GM13976 (cell line): ENCODE measurements at regions not wholly inside any gene's neighbourhood (a gene's known extent, or its start where the extent isn't known, plus 50 kb on each side); places are given as distances from the start of the nearest gene placed in this dataset.

Experiments
- DNase-seq: peaks from one replicate; pipeline ENCODE4 v3.0.0; 2012; ENCODE audit warnings: low spot score
- in situ Hi-C: fragments of 300-500 bp; cut with MboI; formaldehyde crosslinking; loops from one replicate; pipeline ENCODE4 v1.12.0; 2022; ENCODE audit warnings: low sequenced_read_pairs, mixed read lengths, inconsistent platforms; ENCODE audit not compliant: unreplicated experiment
- TF ChIP-seq, protein P1 (sequence below): IDR thresholded peaks from 2 replicates; pipeline ENCODE4 v1.5.1; 2012; ENCODE audit warnings: borderline replicate concordance, mild to moderate bottlenecking; ENCODE audit not compliant: insufficient read depth; ENCODE audit errors: extremely low read depth, missing control alignments, control extremely low read depth

DNA sequence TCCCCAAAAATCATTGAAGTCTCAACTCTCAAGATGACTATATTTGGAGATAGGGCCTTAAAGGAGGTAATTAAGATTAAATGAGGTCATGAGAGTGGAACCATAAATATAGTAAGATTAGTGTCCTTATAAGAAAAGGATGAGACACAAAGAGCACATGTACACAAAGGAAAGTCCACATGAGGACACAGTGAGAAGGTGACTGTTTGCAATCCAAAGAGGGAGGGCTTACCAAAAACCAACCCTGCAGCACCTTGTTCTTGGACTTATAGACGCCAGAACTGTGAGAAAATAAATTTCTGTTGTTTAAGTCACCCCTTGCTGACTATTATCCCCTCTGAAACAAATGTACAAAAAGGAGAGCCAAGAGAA is 150.4 kb upstream of the SMLR1 start:
- TF ChIP-seq, protein P1, sequence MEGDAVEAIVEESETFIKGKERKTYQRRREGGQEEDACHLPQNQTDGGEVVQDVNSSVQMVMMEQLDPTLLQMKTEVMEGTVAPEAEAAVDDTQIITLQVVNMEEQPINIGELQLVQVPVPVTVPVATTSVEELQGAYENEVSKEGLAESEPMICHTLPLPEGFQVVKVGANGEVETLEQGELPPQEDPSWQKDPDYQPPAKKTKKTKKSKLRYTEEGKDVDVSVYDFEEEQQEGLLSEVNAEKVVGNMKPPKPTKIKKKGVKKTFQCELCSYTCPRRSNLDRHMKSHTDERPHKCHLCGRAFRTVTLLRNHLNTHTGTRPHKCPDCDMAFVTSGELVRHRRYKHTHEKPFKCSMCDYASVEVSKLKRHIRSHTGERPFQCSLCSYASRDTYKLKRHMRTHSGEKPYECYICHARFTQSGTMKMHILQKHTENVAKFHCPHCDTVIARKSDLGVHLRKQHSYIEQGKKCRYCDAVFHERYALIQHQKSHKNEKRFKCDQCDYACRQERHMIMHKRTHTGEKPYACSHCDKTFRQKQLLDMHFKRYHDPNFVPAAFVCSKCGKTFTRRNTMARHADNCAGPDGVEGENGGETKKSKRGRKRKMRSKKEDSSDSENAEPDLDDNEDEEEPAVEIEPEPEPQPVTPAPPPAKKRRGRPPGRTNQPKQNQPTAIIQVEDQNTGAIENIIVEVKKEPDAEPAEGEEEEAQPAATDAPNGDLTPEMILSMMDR: no peak
- in situ Hi-C loops: loop anchor here (25.0 kb wide), 1 partner anchor 614 kb away; no protein-coding TSS in a partner anchor

DNA sequence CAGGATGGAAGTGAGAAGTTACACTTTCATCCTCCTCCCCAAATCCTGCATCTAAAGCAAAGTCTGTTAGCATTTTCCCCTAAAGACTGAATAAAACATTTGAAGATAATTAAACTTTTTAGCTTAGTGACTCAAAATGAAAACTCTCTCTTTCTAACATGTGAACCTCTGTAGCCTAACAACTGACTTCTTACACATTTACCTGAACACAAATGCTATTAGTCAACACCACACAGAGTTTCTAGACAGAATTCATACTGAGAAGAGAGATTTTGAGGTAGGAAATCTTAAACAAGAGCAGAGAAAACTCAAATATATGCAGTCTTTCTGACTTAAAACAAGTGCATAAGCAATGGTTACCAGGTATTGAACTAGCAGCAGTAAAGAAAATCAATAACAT is 149.9 kb upstream of the SMLR1 start:
- TF ChIP-seq, protein P1: no peak
- no peak for DNase-seq
- in situ Hi-C loops: loop anchor here (25.0 kb wide), 1 partner anchor 615 kb away; no protein-coding TSS in a partner anchor

More for the DNA sequence above, 150.4 kb upstream of the SMLR1 start:
- DNase-seq: no peak

DNA sequence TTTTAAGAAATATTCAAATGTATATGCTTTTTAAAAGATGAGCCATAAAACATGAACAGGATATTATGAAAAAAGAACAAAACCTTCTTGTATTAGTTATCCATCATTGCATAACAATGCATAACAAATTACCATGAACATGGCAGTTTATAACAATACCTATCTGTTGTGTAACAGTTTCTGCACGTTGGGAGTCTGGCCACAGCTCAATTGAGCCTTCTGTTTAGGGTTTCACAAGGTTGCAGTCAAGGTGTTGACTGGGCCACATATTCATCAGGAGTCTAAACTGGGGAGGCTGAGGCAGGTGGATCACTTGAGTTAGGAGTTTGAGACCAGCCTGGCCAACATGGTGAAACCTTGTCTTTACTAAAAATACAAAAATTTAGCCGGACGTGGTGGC is 149.4 kb upstream of the SMLR1 start:
- in situ Hi-C loops: loop anchor here (25.0 kb wide), 1 partner anchor 615 kb away; no protein-coding TSS in a partner anchor
- TF ChIP-seq, protein P1: no peak

DNA sequence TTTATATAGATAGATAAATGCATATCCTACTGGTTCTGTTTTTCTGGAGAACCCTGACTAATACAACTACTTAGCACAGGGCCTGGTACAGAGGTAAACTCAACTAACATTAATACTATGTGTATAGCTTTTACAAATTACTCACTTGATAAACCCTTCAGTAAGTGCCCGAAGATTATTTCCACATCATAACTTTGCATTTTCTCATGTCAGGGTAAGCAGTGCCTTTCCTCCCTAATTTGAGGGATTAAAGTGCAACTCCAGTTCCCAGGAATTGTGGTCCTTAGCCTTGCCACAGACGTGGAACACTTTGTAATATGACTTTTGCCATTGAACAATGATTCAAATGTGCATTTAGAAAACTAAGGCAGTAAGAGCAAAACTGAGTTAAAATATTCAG is 147.5 kb upstream of the SMLR1 start:
- TF ChIP-seq, protein P1: no peak
- in situ Hi-C loops: loop anchor here (25.0 kb wide), 1 partner anchor 617 kb away; no protein-coding TSS in a partner anchor
- no peak for DNase-seq

More for the DNA sequence above, 149.4 kb upstream of the SMLR1 start:
- no peak for DNase-seq

DNA sequence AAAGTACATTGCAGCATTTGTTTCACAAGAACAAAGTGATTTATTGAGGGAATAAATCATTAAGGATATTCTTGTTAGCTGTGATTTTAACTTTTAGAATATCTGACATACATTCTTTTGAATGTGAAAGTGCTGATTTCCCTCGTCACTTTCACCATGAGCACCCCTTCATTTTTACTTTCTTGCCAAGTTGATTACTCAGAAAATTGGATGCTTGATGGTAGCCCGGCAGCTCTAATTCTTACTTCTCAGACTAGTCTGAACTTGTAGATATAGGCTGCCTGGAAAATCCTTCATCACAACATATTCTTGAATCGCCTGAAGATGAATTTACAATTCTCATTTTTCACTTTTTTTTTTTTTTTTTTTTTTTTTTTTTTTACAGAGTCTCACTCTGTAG is 147.1 kb upstream of the SMLR1 start:
- in situ Hi-C loops: loop anchor here (25.0 kb wide), 1 partner anchor 618 kb away; no protein-coding TSS in a partner anchor
- TF ChIP-seq, protein P1: no peak
- DNase-seq: no peak

DNA sequence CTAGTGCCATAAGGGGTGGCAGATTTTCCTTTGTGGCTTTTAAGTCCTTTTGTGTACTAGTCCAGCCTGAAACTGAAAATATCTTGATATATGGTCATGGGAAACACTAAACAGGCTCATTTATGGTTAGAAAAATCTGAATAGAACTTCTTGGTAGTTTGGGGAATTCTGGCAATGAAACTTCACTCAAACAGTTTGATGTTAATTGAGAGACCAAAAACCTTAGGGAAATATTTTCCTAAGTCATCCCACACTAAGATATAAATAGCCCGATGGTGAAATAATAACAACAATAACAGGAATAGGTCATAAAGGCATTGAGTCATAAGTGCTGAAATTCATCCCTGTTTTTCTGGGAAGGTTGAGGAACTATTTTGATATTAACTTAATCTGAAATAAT is 146.2 kb upstream of the SMLR1 start:
- in situ Hi-C loops: loop anchor here (25.0 kb wide), 1 partner anchor 619 kb away; no protein-coding TSS in a partner anchor
- TF ChIP-seq, protein P1: no peak
- no peak for DNase-seq
